Effector memory CD8-positive, alpha-beta T cell (primary cell): ENCODE measurements at regions not wholly inside any gene's neighbourhood (a gene's known extent, or its start where the extent isn't known, plus 50 kb on each side); places are given as distances from the start of the nearest gene placed in this dataset.

Experiments
- ATAC-seq: fragments of 150-1000 bp; cut with Tn5 transposase; replicated peaks from 2 replicates; pipeline ENCODE4 v1.10.0; 2021; ENCODE audit warnings: mild to moderate bottlenecking, moderate library complexity
- DNase-seq, 3 experiments: peaks; one replicate each; pipeline ENCODE4 v3.0.0; 2021
- H3K27ac Mint-ChIP-seq, 2 donors: one replicate each; pipeline ENCODE4 v1.8.0; 2022; ENCODE audit warnings: mild to moderate bottlenecking in 2 of 2, mixed read lengths in 2 of 2, moderate library complexity in 2 of 2
- H3K27me3 Mint-ChIP-seq, 2 donors: one replicate each; pipeline ENCODE4 v1.8.0; 2022; ENCODE audit warnings: mixed read lengths in 2 of 2
- H3K36me3 Mint-ChIP-seq: one replicate; pipeline ENCODE4 v1.8.0; 2022; ENCODE audit warnings: mild to moderate bottlenecking, moderate library complexity, mixed read lengths; ENCODE audit not compliant: insufficient read depth
- H3K4me1 Mint-ChIP-seq, 2 donors: one replicate each; pipeline ENCODE4 v1.8.0; 2022; ENCODE audit warnings: low read depth in 2 of 2, mixed read lengths in 2 of 2
- H3K4me3 Mint-ChIP-seq, 2 donors: one replicate each; pipeline ENCODE4 v1.8.0; 2022; ENCODE audit warnings: mild to moderate bottlenecking in 2 of 2, mixed read lengths in 2 of 2, moderate library complexity in 2 of 2
- H3K9me3 Mint-ChIP-seq, 2 donors: one replicate each; pipeline ENCODE4 v1.8.0; 2022; ENCODE audit warnings: mixed read lengths in 2 of 2

DNA sequence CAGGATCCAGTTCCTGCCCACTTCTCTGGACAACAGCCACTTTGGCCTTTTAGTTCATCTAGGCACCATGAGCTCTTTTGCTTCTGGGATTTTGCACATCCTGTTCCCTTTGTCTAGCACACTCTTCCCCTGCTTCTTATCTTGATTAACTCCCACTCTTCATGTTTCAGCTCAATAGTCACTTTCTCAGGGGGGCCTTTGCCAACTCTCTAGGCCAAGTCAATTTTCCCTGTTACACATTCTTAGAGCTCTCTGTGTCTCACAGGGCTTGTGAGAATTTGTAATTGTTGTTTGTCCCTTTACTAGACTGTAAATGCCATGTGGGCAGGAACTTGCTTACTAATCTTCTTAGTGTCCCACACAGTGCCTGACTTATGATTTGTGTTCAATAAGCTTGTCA lies 58.1 kb upstream of the EPB41L1 start:
- H3K4me3 Mint-ChIP-seq, result no peak overlapping the region
- no peaks in the 10 kb centered on the region for H3K36me3 Mint-ChIP-seq
- ATAC-seq (no peak), DNase-seq (no peak)
- peaks cover 20 to 29% of the 10 kb centered on the region in 2 donors for H3K27me3 Mint-ChIP-seq
- H3K27ac Mint-ChIP-seq, result no peak overlapping the region
- no peaks in the 10 kb centered on the region for H3K9me3 Mint-ChIP-seq
- peaks cover 6 to 14% of the 10 kb centered on the region in 2 donors for H3K4me1 Mint-ChIP-seq

GRCh38 chr20:36097337-36098151 lies 57.0 kb upstream of the EPB41L1 start:
- Mint-ChIP-seq H3K36me3 (no peaks in the 10 kb centered on the region), H3K4me3 (no peak overlapping the region), H3K4me1 (peaks cover 6 to 9% of the 10 kb centered on the region in 2 donors), H3K9me3 (no peaks in the 10 kb centered on the region), H3K27ac (no peak overlapping the region), H3K27me3 (peaks cover 15 to 22% of the 10 kb centered on the region in 2 donors)
- ATAC-seq, result no peak
- no peak for DNase-seq

GRCh38 chr20:36098364-36098763 lies 56.2 kb upstream of the EPB41L1 start:
- H3K27me3 Mint-ChIP-seq, result peaks cover 7 to 19% of the 10 kb centered on the region in 2 donors
- ATAC-seq, result peak; percentile 27
- no peak overlapping the region for H3K27ac Mint-ChIP-seq
- H3K4me1 Mint-ChIP-seq, result peaks cover 0 to 3% of the 10 kb centered on the region in 2 donors
- DNase-seq, result no peak
- H3K4me3 Mint-ChIP-seq, result no peak overlapping the region
- H3K9me3 Mint-ChIP-seq, result no peaks in the 10 kb centered on the region
- H3K36me3 Mint-ChIP-seq, result no peaks in the 10 kb centered on the region

- no peak for DNase-seq
- H3K36me3 Mint-ChIP-seq, result no peaks in the 10 kb centered on the region
- H3K9me3 Mint-ChIP-seq, result no peaks in the 10 kb centered on the region
- H3K4me1 Mint-ChIP-seq, result peaks cover 0 to 1% of the 10 kb centered on the region in 2 donors
- peaks cover 4 to 12% of the 10 kb centered on the region in 2 donors for H3K27me3 Mint-ChIP-seq
- ATAC-seq, result no peak
- H3K4me3 Mint-ChIP-seq, result no peak overlapping the region
- no peak overlapping the region for H3K27ac Mint-ChIP-seq
Observed at GRCh38 chr20:36099106-36099505, 55.4 kb upstream of the EPB41L1 start.

- H3K27me3 Mint-ChIP-seq, result peaks cover 0 to 16% of the 10 kb centered on the region in 2 donors
- ATAC-seq (no peak), DNase-seq (no peak)
- no peaks in the 10 kb centered on the region for H3K9me3 Mint-ChIP-seq
- H3K36me3 Mint-ChIP-seq, result no peaks in the 10 kb centered on the region
- H3K27ac Mint-ChIP-seq, result no peak overlapping the region
- no peak overlapping the region for H3K4me3 Mint-ChIP-seq
- no peaks in the 10 kb centered on the region for H3K4me1 Mint-ChIP-seq
Observed at GRCh38 chr20:36101192-36101591, 53.3 kb upstream of the EPB41L1 start.

DNA sequence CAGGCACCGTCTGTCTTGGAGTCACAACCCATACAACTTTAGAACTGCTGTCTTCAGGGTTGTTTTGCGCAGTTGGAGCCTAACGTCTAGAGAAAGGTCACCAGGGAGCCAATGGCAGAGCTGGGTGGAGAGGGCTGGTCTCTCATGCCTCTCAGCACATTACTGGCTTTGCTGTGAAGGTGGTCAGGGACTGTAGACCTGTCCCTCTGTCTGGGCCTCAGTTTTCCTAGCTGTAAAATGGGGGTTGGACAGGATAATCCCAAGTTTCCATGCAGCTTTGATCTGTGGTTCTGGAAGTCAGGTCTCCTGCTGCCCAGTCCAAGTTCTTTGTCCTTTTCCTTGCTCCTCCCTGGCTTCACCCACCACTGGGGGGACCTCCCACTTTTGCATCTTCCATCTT lies 52.2 kb upstream of the EPB41L1 start:
- H3K9me3 Mint-ChIP-seq, result no peaks in the 10 kb centered on the region
- DNase-seq (no peak), ATAC-seq (no peak)
- H3K36me3 Mint-ChIP-seq, result no peaks in the 10 kb centered on the region
- H3K27me3 Mint-ChIP-seq, result peaks cover 0 to 16% of the 10 kb centered on the region in 2 donors
- H3K4me3 Mint-ChIP-seq, result no peak overlapping the region
- no peak overlapping the region for H3K27ac Mint-ChIP-seq
- no peaks in the 10 kb centered on the region for H3K4me1 Mint-ChIP-seq

GRCh38 chr20:36102809-36103596 lies 51.5 kb upstream of the EPB41L1 start:
- no peak for DNase-seq
- ATAC-seq, result no peak
- no peaks in the 10 kb centered on the region for H3K9me3 Mint-ChIP-seq
- no peak overlapping the region for H3K27ac Mint-ChIP-seq
- no peaks in the 10 kb centered on the region for H3K4me1 Mint-ChIP-seq
- no peak overlapping the region for H3K4me3 Mint-ChIP-seq
- H3K27me3 Mint-ChIP-seq, result peaks cover 0 to 16% of the 10 kb centered on the region in 2 donors
- H3K36me3 Mint-ChIP-seq, result no peaks in the 10 kb centered on the region

GRCh38 chr20:36104244-36104643 lies 50.3 kb upstream of the EPB41L1 start:
- Mint-ChIP-seq H3K4me1 (no peaks in the 10 kb centered on the region), H3K27me3 (peaks cover 0 to 16% of the 10 kb centered on the region in 2 donors), H3K27ac (no peak overlapping the region), H3K36me3 (no peaks in the 10 kb centered on the region), H3K9me3 (no peaks in the 10 kb centered on the region), H3K4me3 (no peak overlapping the region)
- DNase-seq (no peak), ATAC-seq (no peak)
